OCI-LY7 (cell line): ENCODE measurements at regions not wholly inside any gene's neighbourhood (a gene's known extent, or its start where the extent isn't known, plus 50 kb on each side); places are given as distances from the start of the nearest gene placed in this dataset.

ENCODE experiments used
- CTCF ChIP-seq: fragments of 200-600 bp; sonication (generic); conservative IDR thresholded peaks from 2 replicates; pipeline ENCODE4 v1.5.1; 2014; ENCODE audit warnings: mild to moderate bottlenecking, antibody characterized with exemption, low read length, moderate library complexity, mixed read lengths
- EZH2phosphoT487 ChIP-seq: fragments of 200-600 bp; sonication (generic); IDR thresholded peaks from 2 replicates; pipeline ENCODE4 v1.6.1; 2018; ENCODE audit warnings: low read depth, borderline replicate concordance, mild to moderate bottlenecking, mixed run types, antibody characterized with exemption, low read length, moderate library complexity, mixed read lengths

GRCh38 chr16:60127196-60127595, 1393.1 kb upstream of the GOT2 start:
- no peak for TF ChIP-seq CTCF
- TF ChIP-seq EZH2phosphoT487, result no peak
